ENCODE measurements at regions not wholly inside any gene's neighbourhood (a gene's known extent, or its start where the extent isn't known, plus 50 kb on each side); places are given as distances from the start of the nearest gene placed in this dataset.
A peak's percentile ranks its signal among the peaks of the same experiment; 100 is the strongest.

DNA sequence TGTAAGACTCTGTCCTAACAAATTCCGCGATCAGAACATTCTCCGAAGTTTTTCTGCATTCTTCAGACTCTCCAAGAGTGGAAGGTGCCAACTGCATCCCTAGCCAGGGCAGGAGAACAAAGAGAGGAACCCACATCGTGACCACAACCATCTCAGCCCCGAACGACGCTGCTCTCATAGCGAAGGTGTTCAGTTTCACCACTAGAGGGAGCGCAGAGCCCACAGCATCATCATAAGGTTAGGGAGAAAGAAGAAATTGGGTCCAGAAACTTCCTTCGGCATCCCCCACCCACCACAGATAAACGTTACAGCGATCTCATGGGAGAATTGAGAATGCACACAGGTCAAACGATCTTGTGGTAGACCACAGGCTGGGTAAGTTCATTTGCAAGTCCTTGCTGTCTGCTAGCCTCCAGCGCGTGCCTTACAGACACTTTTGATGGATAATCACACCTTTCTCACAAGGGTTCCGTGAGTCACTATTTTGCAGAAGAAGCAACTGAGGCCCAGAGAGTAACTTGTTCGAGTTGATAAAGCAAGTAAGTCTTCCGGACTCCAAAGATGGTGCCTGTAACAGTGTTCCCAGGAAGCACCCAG lies 53.7 kb upstream of the ARL4C start:
- DNase-seq, result peak; percentile 58

- DNase-seq, result no peak
These were observed 53.2 kb upstream of the ARL4C start for GRCh38 chr2:234550056-234550455.

GRCh38 chr2:234548695-234549420 lies 52.0 kb upstream of the ARL4C start:
- no peak for DNase-seq

- DNase-seq, result no peak
These were observed 49.9 kb upstream of the ARL4C start for GRCh38 chr2:234546770-234547169.
